KMS-11 (cell line): ENCODE measurements at regions not wholly inside any gene's neighbourhood (a gene's known extent, or its start where the extent isn't known, plus 50 kb on each side); places are given as distances from the start of the nearest gene placed in this dataset.

Experiments
- H2AFZ ChIP-seq: fragments of 200-600 bp; sonication (generic); 2 replicates; pipeline ENCODE4 v1.6.1; 2016; ENCODE audit warnings: antibody characterized with exemption, mixed run types, low read depth
- H3K27ac ChIP-seq: fragments of 200-600 bp; sonication (generic); 2 replicates; pipeline ENCODE4 v1.6.1; 2016; ENCODE audit warnings: mild to moderate bottlenecking, mixed run types
- H3K27me3 ChIP-seq: fragments of 200-600 bp; sonication (generic); 2 replicates; pipeline ENCODE4 v1.6.1; 2017; ENCODE audit warnings: mild to moderate bottlenecking, low read depth, mixed run types, moderate library complexity; ENCODE audit not compliant: insufficient read depth
- H3K36me3 ChIP-seq: fragments of 200-600 bp; sonication (generic); 2 replicates; pipeline ENCODE4 v1.6.1; 2017; ENCODE audit warnings: mild to moderate bottlenecking, mixed run types; ENCODE audit not compliant: insufficient read depth
- H3K4me1 ChIP-seq: fragments of 200-600 bp; sonication (generic); 2 replicates; pipeline ENCODE4 v1.6.1; 2016; ENCODE audit warnings: mild to moderate bottlenecking, low read depth, mixed run types; ENCODE audit not compliant: poor library complexity, severe bottlenecking
- H3K4me2 ChIP-seq: fragments of 200-600 bp; sonication (generic); 2 replicates; pipeline ENCODE4 v1.7.0; 2016; ENCODE audit warnings: mild to moderate bottlenecking, mixed run types
- H3K4me3 ChIP-seq: fragments of 200-600 bp; sonication (generic); IDR thresholded peaks from 2 replicates; pipeline ENCODE4 v1.6.1; 2017; ENCODE audit warnings: low read depth, low read length, mixed read lengths; ENCODE audit not compliant: insufficient read depth
- H3K79me2 ChIP-seq: fragments of 200-600 bp; sonication (generic); 2 replicates; pipeline ENCODE4 v1.6.1; 2016; ENCODE audit warnings: low read depth, mixed run types; ENCODE audit not compliant: insufficient read depth
- H3K9ac ChIP-seq: fragments of 200-600 bp; sonication (generic); 2 replicates; pipeline ENCODE4 v1.6.1; 2016; ENCODE audit warnings: mild to moderate bottlenecking, mixed run types
- H4K20me1 ChIP-seq: fragments of 200-600 bp; sonication (generic); 2 replicates; pipeline ENCODE4 v1.6.1; 2016; ENCODE audit warnings: mild to moderate bottlenecking, mixed run types; ENCODE audit not compliant: insufficient read depth
- CTCF ChIP-seq: fragments of 200-600 bp; sonication (generic); conservative IDR thresholded peaks from 2 replicates; pipeline ENCODE4 v1.6.1; 2017; ENCODE audit warnings: low read depth, mild to moderate bottlenecking, antibody characterized with exemption, low read length, moderate library complexity, mixed read lengths

- H3K27ac ChIP-seq, result no peak overlapping the region
- H3K27me3 ChIP-seq, result no peaks in the 10 kb centered on the region
- no peak overlapping the region for H3K4me3 ChIP-seq
- H3K9ac ChIP-seq, result no peak overlapping the region
- H3K36me3 ChIP-seq, result no peaks in the 10 kb centered on the region
- no peaks in the 10 kb centered on the region for H3K79me2 ChIP-seq
- H3K4me2 ChIP-seq, result no peak overlapping the region
- no peak for TF ChIP-seq CTCF
- no peaks in the 10 kb centered on the region for H4K20me1 ChIP-seq
- no peaks in the 10 kb centered on the region for H3K4me1 ChIP-seq
- no peak overlapping the region for H2AFZ ChIP-seq
Observed at GRCh38 chr5:20514145-20514544, 526.1 kb upstream of the CDH18 start.

GRCh38 chr5:20500546-20500945 is 512.5 kb upstream of the CDH18 start:
- no peak overlapping the region for H3K4me2 ChIP-seq
- no peaks in the 10 kb centered on the region for H3K36me3 ChIP-seq
- no peak overlapping the region for H3K9ac ChIP-seq
- H4K20me1 ChIP-seq, result no peaks in the 10 kb centered on the region
- no peaks in the 10 kb centered on the region for H3K27me3 ChIP-seq
- no peaks in the 10 kb centered on the region for H3K4me1 ChIP-seq
- no peak overlapping the region for H2AFZ ChIP-seq
- H3K27ac ChIP-seq, result no peak overlapping the region
- no peaks in the 10 kb centered on the region for H3K79me2 ChIP-seq
- TF ChIP-seq CTCF, result no peak
- no peak overlapping the region for H3K4me3 ChIP-seq

GRCh38 chr5:20498926-20499325 is 510.9 kb upstream of the CDH18 start:
- Histone ChIP-seq H3K36me3 (no peaks in the 10 kb centered on the region), H3K4me2 (no peak overlapping the region), H2AFZ (no peak overlapping the region), H3K79me2 (no peaks in the 10 kb centered on the region), H3K9ac (no peak overlapping the region), H3K27ac (no peak overlapping the region), H4K20me1 (no peaks in the 10 kb centered on the region), H3K4me1 (no peaks in the 10 kb centered on the region), H3K27me3 (no peaks in the 10 kb centered on the region), H3K4me3 (no peak overlapping the region)
- TF ChIP-seq CTCF, result no peak

- no peak for TF ChIP-seq CTCF
- H3K36me3 ChIP-seq, result no peaks in the 10 kb centered on the region
Observed at GRCh38 chr5:20498102-20498501, 510.1 kb upstream of the CDH18 start.

More at GRCh38 chr5:20498102-20498501, 510.1 kb upstream of the CDH18 start:
- Histone ChIP-seq H3K9ac (no peak overlapping the region), H4K20me1 (no peaks in the 10 kb centered on the region), H3K27me3 (no peaks in the 10 kb centered on the region), H3K4me1 (no peaks in the 10 kb centered on the region), H3K79me2 (no peaks in the 10 kb centered on the region), H3K27ac (no peak overlapping the region), H2AFZ (no peak overlapping the region), H3K4me3 (no peak overlapping the region), H3K4me2 (no peak overlapping the region)
